ENCODE measurements at regions not wholly inside any gene's neighbourhood (a gene's known extent, or its start where the extent isn't known, plus 50 kb on each side); places are given as distances from the start of the nearest gene placed in this dataset.

GRCh38 chr15:101124731-101125451, 127.0 kb downstream of the CHSY1 start:
- DNase-seq: no peak

GRCh38 chr15:101123222-101123910, 128.5 kb downstream of the CHSY1 start:
- DNase-seq: no peak

GRCh38 chr15:101122806-101123205, 129.0 kb downstream of the CHSY1 start:
- DNase-seq: no peak

- no peak for DNase-seq
Measured at GRCh38 chr15:101122266-101122665, 129.6 kb downstream of the CHSY1 start.

GRCh38 chr15:101121511-101122090, 130.2 kb downstream of the CHSY1 start:
- peak; percentile 81 for DNase-seq

- DNase-seq: no peak
Measured at GRCh38 chr15:101120987-101121386, 130.9 kb downstream of the CHSY1 start.

GRCh38 chr15:101120473-101120872, 131.4 kb downstream of the CHSY1 start:
- no peak for DNase-seq
